ENCODE measurements at regions not wholly inside any gene's neighbourhood (a gene's known extent, or its start where the extent isn't known, plus 50 kb on each side); places are given as distances from the start of the nearest gene placed in this dataset.

DNA sequence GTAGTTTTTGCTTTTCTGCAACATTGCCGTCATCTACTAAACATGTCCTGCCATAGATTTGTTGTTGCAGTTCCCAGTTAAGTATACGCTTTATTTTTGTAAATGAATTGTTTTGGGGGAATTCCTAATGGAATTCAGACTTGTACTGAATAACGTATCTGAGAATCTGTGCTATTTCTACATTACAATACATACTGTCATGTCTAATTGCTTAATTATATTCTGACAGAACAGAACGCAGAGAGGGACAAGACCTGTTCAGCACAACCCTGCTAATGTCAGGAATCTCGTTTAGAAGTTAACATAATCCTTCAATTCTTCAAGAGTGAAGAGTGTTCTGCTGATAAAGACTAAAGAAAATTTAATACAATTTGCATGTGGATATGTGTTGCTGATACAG is 861.1 kb upstream of the KLHL1 start:
- DNase-seq, result no peak

DNA sequence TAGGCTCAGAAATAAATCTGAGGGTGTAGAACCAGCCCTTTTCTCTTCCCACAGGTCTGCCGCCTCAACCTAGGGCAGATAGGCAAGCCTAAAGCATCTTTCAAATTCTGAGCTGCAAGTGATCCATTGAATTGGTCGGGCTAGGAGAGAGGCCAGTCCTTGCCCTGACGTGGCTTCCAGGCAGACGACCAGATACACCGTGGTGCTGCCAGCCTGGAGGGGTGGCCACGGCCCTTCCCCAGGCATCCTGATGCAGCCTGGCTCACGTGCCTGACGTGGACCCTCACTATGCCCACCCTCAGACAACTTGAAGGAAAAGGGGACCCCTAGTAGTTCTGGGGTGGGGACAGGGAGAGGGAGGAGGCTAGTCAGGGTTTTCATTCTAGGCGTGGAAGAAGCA is 859.3 kb upstream of the KLHL1 start:
- DNase-seq, result no peak

DNA sequence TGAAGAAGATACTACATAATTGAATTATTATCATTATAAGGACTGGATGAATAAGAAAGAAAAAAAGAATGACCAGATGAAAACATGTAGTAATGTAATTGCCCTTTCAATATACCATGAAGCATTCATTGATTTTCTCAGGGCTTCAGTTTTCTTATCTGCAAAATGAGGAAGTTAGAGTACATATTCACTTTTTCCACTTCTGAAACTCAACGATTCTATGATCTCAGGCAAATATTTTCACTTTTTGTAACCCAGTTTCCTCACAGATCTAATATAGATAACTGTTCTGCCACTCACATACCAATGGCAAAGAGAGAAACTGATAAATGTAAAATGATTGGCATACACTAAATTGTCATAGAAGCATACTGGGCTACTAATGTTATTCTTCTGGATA is 856.6 kb upstream of the KLHL1 start:
- no peak for DNase-seq

DNA sequence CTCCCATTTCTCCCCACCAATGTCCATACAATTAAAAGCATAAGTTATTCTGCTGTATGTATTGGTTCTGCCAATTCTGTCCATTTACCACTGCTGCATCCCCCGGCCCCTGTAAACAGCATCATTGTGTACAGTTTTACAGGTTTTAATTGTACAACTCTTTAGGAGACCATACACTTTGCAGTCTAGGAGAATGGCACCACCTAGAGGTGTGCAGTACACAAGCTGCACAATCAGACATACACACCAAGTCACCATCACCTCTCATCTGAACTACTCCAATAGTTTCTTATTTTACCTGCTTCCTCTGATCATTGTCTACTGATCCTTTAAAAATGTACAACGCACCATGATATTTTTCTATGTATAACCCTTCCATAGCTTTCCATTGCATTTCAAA is 855.9 kb upstream of the KLHL1 start:
- peak; percentile 18 for DNase-seq

DNA sequence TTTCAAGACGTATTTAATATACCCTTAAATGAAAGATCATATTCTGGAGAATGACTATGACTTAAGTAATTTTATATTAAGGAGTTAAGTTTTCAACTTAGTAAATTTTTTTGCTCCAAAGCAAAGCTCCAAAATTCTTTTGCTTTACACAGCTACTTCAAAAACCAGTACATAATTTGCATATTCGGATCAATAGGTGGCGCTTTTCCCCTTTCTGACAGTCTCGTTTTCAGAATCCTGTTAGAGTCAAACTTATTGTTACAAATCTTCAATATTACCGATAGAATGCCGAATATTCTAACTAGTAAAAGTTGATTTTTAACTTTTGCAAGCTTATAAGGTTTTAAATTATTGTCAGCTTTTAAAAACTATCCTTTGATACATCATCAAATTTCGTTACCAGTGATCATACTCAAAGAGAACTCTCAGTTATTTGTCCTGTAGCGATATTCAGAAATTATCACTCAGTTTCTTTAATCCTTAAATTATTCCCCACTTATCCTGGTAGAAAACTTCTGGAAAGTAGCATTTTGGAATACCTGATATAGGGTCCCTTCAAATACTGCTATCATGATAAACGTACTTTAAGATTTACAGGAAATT is 852.7 kb upstream of the KLHL1 start:
- peak; percentile 34 for DNase-seq

DNA sequence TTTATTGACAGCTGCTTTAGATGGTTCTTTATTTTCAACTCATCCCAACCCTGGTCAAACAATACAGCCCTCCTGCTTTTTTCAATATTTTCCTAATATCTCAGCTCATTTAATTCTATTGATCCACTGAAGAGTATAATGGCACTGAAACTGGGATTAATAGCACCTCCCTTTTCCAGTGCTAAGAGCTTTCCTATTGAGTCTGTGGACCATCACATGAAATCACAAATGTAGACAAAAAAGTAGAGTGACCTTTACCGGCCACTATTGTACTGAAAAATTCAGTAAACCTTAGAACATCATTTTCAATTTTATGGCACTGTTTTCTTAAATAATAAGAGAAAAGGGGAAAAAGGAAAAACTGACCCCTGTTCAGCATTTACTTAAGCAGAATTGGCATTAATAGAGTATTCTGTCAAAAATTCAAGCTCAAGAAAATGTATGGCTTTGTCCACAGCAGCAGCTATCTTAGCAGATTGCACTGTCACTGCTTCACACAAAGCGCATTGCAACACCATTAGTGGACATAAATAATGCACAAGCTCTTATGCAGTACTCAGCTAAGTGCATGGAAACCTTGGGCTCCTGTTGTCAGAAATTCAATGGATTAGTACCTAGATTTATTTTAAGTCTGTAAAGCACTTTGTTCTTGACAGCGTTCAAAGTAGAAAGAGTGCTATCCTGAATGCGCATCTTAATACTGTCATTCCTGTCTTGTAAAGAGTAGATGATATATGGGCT is 851.0 kb upstream of the KLHL1 start:
- DNase-seq, result no peak

DNA sequence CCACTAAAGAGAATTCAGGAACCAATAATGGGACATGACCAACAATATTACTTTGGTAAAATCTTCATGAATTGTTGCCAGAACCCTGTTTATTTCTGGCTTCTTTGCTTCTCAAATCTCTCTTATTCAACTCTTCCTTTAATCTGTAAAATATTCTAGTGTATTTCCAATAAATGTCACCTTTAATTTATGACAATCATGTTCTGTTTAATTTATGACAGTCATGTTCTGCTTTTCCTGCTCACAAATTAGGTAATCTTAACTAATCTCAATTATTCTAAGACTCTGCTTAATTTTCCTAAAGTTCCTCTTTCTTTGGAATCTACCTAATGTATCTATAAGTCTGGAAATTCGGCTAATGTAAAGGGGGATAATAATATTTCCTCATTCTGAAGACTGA is 847.6 kb upstream of the KLHL1 start:
- DNase-seq, result no peak

DNA sequence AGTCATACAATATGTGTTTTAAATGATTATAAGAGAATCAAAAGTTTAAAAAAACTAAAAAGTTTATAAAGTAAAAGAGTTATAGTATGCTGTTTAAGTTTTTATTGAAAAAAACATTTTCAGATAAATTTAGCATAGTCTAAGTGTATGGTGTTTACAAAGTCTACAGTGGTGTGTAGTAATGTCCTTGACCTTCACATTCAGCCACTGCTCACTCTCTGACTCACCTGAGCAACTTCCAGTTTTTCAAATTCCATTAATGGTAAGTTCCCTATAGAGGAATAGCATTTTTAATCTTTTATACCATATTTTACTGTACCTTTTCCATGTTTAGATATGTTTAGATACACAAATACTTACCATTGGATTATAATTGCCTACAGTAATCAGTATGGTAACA is 842.4 kb upstream of the KLHL1 start:
- no peak for DNase-seq

DNA sequence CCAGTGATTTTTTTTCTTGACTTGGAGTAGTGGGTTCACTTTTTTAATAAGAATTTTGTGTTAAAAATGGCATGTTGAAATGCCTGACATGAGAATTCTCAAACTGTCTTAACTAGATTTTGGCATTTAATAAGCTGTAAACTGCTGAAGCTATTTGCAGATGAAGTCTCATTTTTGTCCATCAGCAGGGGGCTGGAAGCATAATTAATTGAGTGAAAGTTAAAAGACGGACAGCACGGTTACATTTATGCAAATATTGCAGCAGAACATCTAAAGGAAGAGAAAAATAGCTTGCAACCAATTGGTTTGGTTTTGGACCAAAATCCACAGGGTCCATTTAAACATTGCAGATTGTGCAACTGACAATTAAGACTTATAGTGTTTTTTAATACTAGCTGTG is 837.3 kb upstream of the KLHL1 start:
- no peak for DNase-seq

DNA sequence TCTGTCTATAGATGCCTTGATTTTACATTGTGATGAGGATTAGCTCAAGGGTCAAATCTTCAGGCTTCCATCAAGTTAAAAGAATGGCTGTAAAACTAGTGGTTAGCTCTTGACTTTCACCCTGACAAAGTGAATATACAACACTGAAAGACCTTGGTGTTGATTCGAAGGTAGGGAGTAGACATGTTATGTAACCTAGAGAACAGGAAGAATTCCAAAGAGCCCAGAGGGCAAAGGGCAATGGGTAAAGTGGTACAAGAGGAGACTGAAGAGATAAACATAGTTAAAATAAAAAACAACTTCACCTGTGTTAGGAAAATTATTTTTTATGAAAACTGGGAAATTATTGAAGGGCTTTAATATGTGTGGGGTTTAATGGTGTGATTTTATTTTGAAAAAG is 833.2 kb upstream of the KLHL1 start:
- DNase-seq, result no peak

DNA sequence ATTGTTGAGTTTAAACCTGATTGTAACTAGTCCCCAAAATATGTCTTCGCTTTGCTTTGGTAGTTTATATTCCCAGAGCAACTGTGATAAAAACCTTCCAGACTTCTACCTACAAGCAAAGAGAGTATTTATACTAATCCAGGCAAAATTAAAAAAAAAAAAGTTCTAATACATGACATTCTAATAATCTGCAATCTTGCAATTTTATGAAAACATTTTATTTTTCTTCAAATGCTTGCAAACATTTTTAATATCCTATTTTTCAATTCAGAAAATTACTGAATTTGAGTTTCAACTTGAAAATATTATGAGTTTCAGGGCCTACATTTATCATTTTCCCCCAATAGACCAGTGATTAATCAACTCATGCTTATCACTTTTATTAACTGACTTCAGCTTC is 830.2 kb upstream of the KLHL1 start:
- no peak for DNase-seq

DNA sequence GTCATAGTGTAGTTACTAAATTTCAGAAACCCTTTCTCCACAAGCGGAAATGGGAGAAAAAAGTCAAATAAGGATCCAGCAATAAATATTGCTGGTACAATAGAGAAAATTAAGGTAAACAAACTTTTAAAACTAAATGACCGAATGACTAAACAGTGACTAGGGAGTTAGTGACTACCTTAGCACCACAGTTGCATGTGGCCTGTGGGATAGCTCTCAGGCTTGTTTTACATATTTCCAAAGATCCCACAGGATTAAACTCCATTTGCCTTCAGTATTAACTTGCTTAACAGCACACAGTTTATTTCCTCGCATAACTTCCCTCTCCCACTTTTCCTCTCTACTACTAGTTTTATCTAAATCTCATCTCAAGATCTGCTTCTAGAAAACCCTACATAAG is 824.3 kb upstream of the KLHL1 start:
- DNase-seq, result no peak

DNA sequence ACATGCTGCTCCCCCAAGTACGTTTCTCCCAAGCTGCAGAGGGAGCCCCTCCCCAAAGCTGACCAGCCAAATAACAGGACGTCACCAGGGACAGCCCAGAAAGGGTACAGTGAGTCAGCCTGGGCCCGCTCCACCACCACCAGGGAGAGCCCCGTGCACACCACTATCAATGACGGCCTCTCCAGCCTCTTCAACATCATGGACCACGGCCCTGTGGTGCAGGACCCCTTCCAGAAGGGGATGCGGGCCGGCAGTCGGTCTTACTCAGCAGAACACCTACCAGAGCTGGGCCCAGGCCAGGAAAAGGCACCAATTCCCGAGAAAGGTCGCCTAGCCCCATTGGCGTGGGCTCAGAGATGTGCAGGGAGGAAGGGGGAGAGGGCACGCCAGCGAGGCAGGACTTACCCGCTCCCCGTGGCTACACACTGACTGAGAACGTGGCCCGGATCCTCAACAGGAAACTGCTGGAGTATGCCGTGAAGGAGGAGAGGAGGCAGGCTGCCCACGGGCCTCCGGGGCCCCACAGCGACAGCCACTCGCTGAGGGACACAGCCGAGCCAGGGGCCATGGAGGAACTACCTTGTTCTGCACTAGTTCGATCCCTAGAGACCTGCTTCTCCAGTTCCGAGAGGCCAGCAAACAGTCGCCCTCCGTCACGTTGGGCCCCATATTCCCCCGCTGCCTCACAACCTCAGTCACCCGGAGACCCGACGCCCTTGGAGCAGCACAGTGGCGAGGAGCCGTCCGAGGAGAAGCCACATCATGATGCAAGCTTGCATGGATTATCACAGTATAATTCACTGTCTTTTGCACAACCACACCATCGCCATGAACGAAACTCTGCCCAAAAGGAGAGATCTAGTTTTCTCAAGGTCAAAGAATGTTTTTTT is 815.9 kb upstream of the KLHL1 start:
- no peak for DNase-seq

DNA sequence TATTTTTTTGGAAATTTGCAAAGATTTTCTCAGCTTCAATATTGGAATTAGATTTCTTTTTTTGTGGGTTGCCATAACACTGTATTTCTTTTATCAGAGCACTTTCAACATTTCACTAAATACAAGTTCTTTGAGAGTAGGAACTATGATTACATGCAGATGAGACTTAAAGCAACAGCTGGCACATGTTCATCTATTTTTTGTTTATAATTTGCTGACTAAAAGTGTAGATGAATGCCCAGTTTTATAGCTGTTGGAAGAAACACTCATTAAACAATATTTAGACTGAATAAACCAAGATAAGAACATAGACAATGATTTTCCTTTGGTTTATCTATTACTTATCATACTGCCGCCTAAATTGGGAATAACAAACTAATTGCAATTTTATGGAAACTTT is 803.0 kb upstream of the KLHL1 start:
- no peak for DNase-seq

DNA sequence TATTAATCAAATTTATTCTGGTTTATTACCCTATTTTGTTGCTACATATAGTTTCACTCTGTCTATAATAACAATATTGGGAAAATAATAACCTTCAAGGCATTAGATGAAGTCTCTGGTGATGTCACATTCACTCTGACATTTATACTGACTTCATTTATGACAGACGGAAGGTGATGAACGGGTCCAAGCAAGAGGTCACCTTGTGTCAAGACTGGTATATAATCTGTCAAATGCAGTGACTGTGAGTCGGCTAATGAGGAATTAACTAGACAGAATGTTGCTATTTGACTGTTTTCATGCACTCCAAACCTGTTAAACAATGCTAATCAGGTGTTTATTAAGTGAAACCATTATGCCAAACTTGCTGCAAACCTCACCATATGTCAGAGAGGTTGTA is 800.5 kb upstream of the KLHL1 start:
- DNase-seq, result no peak

DNA sequence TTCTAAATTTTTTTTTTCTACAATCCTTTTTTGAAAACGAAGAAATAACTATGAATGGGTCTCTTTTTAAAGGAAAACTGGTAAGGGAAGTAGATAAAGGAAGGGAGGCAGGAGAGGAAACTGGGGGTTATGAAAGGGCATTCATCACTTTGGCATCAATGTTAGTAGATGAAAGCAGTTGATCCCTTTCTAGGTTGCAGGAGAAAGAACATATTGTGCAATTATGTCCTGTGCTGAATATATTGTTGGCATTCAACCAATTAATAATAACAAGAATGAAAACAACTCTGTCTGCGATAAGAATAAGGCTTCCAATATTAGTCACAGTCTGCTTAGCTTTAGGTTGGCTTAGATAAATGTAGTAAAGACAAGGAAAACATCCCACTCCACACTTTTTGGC is 796.8 kb upstream of the KLHL1 start:
- DNase-seq, result no peak

DNA sequence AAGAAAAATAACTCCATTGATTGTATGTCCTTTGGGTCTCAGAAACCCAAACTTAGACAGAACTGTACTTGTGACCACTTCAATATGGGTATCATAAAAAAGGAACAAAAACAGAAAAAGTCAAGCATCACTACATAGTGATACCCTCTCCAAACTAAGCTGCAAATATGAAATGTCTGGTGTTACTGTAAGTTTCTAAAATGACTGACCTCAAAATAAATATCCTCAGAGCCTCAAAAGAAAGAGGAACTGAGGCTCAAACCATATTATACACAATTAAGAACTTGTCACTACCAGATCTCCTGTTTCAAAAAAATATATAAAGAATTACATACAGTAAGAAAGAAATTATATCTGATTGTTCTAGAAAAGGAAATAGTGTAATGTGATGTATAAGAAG is 787.9 kb upstream of the KLHL1 start:
- DNase-seq, result no peak

DNA sequence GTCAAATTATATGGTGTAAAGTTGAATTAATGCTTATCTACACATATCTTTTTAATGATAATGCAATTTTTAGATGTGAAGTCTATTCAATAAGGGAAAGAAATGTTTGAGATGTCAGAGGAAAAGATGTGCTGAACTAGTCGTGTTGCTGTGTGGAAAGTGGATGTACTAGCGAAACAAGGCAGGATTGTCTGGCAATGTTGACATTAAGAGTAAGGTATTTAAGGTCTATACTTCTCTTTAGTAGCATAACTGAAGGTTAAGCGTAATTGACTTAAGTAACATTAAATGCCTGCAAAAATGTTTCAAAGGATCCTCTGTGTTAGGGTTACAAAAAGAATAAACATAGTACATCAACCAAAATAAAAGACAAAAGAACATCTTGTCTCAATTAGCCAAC is 787.3 kb upstream of the KLHL1 start:
- DNase-seq, result no peak

DNA sequence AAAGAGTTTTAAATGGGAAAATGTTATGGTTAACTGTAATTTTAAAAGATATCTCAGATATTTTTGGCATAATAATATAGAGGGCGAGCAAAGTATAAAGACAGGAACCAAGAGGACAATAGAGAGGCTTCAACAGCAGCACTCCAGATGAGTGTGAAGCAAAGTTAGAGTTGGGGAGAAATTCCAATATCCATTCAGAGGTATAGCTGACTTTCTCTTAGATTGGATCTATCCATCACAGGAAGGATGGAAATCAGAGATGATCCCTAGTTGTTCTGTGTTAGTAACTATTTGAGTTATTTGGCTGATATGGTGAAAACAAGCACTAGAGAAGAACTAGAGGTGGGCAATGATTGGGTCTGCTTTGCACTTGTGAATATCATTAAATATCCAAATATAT is 786.0 kb upstream of the KLHL1 start:
- no peak for DNase-seq

DNA sequence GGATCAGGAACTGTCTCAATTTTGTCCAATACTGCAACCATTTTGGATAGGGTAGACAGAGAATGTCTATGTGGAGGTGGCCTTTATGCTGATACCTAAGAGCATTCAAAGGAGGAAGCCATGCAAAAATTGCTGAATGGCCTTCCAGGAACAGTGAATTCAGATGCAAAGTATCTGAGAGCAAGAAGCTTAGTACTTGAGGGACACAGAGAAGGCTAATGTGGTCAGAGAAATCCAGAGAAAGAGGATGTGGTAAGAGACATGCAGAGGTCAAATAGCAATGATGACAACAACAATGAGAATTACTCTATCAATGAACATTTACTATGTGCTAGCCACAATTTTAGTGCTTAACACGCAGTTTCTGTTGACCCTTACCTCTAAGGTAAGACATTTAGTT is 785.6 kb upstream of the KLHL1 start:
- DNase-seq, result no peak

DNA sequence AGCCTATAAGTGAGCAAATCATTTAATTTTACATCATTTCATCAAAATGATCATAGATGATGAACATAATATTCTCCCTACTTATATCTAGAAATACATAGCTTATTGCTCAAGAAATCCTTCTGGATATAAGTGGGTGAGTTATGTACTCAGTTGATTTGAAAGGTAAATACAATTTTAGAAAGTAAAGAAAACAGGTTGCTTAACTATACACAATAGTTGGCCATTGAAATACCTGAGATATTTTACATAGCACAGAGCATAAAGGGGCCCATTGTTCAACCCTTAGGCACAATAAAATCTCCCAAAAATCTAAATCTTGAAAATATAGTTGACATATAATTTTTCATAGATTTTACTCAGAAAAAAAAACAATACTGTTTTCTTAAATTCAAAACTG is 782.0 kb upstream of the KLHL1 start:
- no peak for DNase-seq

DNA sequence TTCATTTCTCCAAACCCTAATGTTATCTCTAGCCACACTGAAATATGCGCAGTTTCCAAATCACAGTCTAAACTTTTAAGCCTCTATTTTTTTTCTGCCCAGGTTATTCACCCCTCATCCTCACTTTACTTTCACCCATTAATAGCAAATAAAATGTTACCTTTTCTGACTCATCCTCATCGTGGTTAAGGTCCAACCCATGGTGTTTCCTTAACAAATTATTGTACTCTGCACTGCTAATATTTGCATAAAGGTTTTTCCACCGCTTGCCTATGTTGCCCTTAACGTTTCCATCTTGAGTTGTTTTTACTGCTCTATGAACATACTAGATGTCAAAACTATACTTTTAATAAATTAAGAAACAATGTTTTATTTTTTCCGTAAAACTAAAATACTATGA is 780.9 kb upstream of the KLHL1 start:
- DNase-seq, result no peak

DNA sequence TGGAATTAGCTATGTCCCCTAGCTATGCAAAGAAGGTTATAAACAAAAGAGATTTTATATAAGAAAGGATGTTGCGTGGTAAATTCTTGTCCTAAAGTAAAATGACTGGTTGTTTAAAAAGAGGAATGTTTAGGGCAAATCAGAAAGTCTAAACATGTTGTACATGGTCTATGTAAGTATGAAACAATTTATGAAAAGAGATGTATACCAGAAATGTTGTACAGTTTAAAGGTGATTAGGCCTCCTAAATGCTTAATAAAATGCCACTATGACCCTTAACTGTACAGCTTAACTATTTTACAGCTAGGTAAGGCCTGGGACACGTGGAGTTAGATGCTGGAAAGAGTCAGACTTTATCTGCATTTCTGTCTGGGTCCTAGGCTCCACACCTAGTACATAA is 775.9 kb upstream of the KLHL1 start:
- no peak for DNase-seq

DNA sequence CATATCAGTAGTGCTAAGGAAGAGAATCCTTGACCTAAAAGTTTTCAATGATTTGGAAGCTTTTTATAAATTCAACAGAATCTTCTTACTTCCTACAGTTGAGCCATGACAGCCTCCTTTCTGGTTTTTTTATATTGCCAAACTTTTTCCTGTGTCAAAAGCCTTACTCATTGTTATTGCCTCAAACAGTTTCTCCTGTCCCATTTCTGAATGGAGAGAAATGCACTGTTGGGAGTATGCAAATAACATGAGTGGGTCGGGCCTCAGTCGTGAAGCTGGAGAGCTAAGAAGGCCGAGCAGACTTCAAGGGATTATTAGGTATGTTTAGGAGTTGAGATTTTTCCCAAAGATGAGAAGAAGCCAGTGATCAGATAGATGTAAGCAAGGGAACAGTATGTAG is 766.4 kb upstream of the KLHL1 start:
- DNase-seq, result no peak

Measured in COR-L47 (cell line).